Vagina (tissue), 2 donors: ENCODE measurements at regions not wholly inside any gene's neighbourhood (a gene's known extent, or its start where the extent isn't known, plus 50 kb on each side); places are given as distances from the start of the nearest gene placed in this dataset.

Experiments used
- POLR2A ChIP-seq, 2 donors: fragments of 450-650 bp; IDR thresholded peaks; one replicate each; pipeline ENCODE4 v1.6.1; 2017; ENCODE audit warnings: antibody characterized with exemption in 2 of 2, mild to moderate bottlenecking in 2 of 2, moderate library complexity in 2 of 2
- POLR2AphosphoS5 ChIP-seq, 2 donors: sonication (generic); formaldehyde crosslinking; IDR thresholded peaks; one replicate each; pipeline ENCODE4 v1.9.0; 2017; ENCODE audit warnings: antibody characterized with exemption in 2 of 2, mild to moderate bottlenecking in 2 of 2, low read depth in 1 of 2; ENCODE audit not compliant: insufficient read depth in 1 of 2
- TF ChIP-seq, protein P1 (sequence below), 3 experiments: fragments of 450-650 bp in 2 of 3; fragments of 200-600 bp in 1 of 3; sonication (generic) in 1 of 3; IDR thresholded peaks; one replicate each; pipeline ENCODE4 v1.5.1; 2017 to 2019; ENCODE audit warnings: antibody characterized with exemption in 3 of 3, mild to moderate bottlenecking in 2 of 3, moderate library complexity in 2 of 3

GRCh38 chrX:113212052-113212451 is 371.4 kb upstream of the AMOT start:
- TF ChIP-seq, protein P1, sequence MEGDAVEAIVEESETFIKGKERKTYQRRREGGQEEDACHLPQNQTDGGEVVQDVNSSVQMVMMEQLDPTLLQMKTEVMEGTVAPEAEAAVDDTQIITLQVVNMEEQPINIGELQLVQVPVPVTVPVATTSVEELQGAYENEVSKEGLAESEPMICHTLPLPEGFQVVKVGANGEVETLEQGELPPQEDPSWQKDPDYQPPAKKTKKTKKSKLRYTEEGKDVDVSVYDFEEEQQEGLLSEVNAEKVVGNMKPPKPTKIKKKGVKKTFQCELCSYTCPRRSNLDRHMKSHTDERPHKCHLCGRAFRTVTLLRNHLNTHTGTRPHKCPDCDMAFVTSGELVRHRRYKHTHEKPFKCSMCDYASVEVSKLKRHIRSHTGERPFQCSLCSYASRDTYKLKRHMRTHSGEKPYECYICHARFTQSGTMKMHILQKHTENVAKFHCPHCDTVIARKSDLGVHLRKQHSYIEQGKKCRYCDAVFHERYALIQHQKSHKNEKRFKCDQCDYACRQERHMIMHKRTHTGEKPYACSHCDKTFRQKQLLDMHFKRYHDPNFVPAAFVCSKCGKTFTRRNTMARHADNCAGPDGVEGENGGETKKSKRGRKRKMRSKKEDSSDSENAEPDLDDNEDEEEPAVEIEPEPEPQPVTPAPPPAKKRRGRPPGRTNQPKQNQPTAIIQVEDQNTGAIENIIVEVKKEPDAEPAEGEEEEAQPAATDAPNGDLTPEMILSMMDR (IDR thresholded peaks at IDR 0.05): no peak
- no peak for TF ChIP-seq POLR2AphosphoS5 (IDR thresholded peaks at IDR 0.05; ENCODE audit: insufficient read depth in 1 of 2, low read depth in 1 of 2)
- no peak for TF ChIP-seq POLR2A (IDR thresholded peaks at IDR 0.05)
